GM12891 (cell line): ENCODE measurements at regions not wholly inside any gene's neighbourhood (a gene's known extent, or its start where the extent isn't known, plus 50 kb on each side); places are given as distances from the start of the nearest gene placed in this dataset.

Experiments used
- PAX5 ChIP-seq: IDR thresholded peaks from 2 replicates; pipeline ENCODE4 v1.6.1; 2011; ENCODE audit warnings: low read length, moderate library complexity, mild to moderate bottlenecking; ENCODE audit not compliant: insufficient read depth, severe bottlenecking
- POLR2A ChIP-seq: IDR thresholded peaks from 2 replicates; pipeline ENCODE4 v1.6.1; 2011; ENCODE audit warnings: low read depth, low read length, control low read depth
- POLR2AphosphoS5 ChIP-seq: IDR thresholded peaks from 2 replicates; pipeline ENCODE4 v1.6.1; 2011; ENCODE audit warnings: low read depth, low read length, control low read depth
- POU2F2 ChIP-seq: IDR thresholded peaks from 2 replicates; pipeline ENCODE4 v1.6.1; 2011; ENCODE audit warnings: low read depth, mild to moderate bottlenecking, control low read depth, low read length, moderate library complexity
- TAF1 ChIP-seq: IDR thresholded peaks from 2 replicates; pipeline ENCODE4 v1.6.1; 2011; ENCODE audit warnings: low read depth, low read length, control low read depth

DNA sequence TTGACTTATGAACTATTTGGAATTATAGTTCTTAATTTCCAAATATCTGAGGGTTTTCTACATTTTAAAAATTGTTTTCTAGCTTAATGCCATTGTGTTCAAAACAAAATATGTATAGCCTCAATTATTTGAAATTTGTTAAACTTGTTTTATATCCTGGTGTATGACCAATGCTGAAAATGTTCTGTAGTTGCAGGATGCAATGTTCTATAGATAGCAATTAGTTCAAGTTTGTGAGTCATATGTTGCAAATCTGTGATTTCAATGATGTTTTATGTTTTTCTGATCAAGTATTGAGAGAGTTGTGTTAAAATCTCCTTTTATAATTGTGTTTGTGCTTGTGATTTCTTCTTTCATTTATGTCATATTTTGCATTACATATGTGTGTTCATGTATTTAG, 517.5 kb downstream of the ADGRL2 start:
- TF ChIP-seq POLR2AphosphoS5: no peak
- TF ChIP-seq POU2F2: no peak
- no peak for TF ChIP-seq POLR2A
- no peak for TF ChIP-seq PAX5
- no peak for TF ChIP-seq TAF1
